ENCODE measurements at regions not wholly inside any gene's neighbourhood (a gene's known extent, or its start where the extent isn't known, plus 50 kb on each side); places are given as distances from the start of the nearest gene placed in this dataset.

DNA sequence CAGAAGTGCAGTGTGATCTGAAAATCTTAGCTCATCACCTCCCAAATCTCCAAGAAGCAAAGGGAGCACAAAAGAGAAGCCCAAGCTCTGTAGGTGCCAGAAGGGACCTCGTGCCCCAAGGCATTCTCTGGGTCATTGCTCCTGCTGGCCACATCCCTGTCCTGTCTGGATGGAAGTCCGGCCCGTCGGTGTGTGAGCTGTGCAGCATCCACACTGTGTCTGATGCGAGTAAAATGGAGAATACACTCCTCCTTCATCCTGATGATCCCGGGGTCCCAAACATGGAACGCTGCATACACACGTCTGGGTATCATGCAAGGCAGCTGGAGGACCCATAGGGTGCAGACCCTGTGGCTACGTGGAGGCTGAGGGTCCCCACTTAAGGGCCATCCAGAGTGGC lies 851.4 kb downstream of the GALR1 start:
- FAIRE-seq (no peak), DNase-seq (ENCODE audit: insufficient read length) (no peak)
- TF ChIP-seq POLR2AphosphoS5 (IDR thresholded peaks at IDR 0.05; ENCODE audit: low read depth, low read length) (no peak), TAF1 (IDR thresholded peaks at IDR 0.05; ENCODE audit: borderline replicate concordance, low read depth, low read length) (no peak), POLR2A (IDR thresholded peaks at IDR 0.05; ENCODE audit: low read depth, low read length) (no peak)

DNA sequence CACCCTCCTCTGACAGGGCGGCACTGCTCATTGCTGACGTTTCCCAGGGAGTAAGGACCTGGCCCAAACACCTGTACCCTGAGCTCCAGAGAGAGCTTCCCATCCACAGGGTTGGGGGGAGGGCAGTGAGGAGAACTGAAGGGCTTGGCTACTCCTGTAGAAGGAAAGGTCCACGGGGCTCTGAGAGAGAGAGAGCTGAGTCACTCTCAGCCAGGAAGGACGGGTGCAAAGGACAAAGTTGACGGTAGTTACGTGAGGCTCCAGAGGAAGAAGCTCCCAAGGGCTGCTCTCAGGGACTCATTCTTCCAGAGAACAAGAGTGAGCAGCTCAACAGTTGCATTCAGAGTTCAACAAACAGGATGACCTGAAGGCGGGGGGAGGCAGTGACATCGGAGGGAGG lies 852.5 kb downstream of the GALR1 start:
- TF ChIP-seq POLR2AphosphoS5 (IDR thresholded peaks at IDR 0.05; ENCODE audit: low read depth, low read length) (no peak), POLR2A (IDR thresholded peaks at IDR 0.05; ENCODE audit: low read depth, low read length) (no peak), TAF1 (IDR thresholded peaks at IDR 0.05; ENCODE audit: borderline replicate concordance, low read depth, low read length) (no peak)
- DNase-seq (ENCODE audit: insufficient read length), result no peak
- no peak for FAIRE-seq

DNA sequence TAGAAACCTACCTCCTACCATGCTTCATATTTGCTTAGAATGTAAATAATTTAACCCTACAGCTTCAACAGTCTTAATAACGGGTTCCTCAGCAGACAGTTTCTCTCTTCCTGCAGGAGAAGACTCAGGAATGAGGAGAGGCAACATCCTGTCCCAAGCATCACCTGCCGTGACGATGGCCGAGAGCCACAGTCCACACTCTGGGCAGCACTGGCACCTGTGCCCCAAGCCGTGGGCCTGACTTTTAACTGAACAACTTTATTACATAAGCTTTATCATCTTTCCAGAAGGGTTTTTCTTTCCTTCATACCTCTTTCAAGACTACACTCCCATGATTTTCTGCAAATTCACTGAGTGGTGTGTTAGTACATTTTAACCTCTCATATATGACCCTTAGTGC lies 856.0 kb downstream of the GALR1 start:
- FAIRE-seq (no peak), DNase-seq (ENCODE audit: insufficient read length) (no peak)
- no peak for TF ChIP-seq TAF1 (IDR thresholded peaks at IDR 0.05; ENCODE audit: borderline replicate concordance, low read depth, low read length)
- no peak for TF ChIP-seq POLR2AphosphoS5 (IDR thresholded peaks at IDR 0.05; ENCODE audit: low read depth, low read length)
- TF ChIP-seq POLR2A (IDR thresholded peaks at IDR 0.05; ENCODE audit: low read depth, low read length), result no peak

DNA sequence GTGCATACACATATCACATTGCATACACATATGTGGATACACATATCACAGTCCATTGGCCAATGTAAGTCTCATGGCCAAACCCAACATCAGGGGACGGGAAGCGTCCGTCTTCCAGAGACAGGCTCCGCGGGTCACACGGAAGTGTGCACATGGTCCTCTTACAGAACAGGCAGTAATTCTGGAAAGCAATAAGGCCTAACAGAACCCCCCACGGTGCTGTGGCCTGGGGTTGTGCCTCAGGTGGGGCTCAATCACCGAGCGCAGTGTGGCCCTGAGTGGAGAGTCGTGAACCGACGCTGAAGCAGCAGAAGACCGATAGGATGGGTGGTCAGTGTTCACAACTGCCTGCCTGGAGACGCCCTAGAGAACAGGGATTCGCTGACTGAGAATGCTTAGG lies 857.3 kb downstream of the GALR1 start:
- TF ChIP-seq TAF1 (IDR thresholded peaks at IDR 0.05; ENCODE audit: borderline replicate concordance, low read depth, low read length) (no peak), POLR2AphosphoS5 (IDR thresholded peaks at IDR 0.05; ENCODE audit: low read depth, low read length) (no peak), POLR2A (IDR thresholded peaks at IDR 0.05; ENCODE audit: low read depth, low read length) (no peak)
- no peak for FAIRE-seq
- DNase-seq (ENCODE audit: insufficient read length), result no peak

DNA sequence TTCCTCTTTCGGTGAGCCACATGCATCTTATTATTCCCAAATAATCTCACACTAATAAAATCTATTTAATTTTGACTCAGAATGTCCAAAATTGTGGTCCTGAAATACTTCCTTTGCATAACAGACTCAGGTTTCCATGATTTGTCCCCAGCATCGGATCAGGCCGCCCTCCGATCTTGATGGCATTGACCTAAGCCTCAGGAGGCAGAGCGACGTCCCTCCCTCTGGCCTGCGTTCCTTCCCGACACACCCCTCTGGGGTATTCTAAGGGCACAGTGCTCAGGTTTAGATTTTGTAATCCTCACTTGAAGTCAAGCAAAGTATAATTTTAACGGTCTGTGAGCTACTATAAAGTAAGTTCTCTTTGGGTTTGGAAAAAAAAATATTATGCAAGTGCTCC lies 857.7 kb downstream of the GALR1 start:
- TF ChIP-seq POLR2A (IDR thresholded peaks at IDR 0.05; ENCODE audit: low read depth, low read length), result no peak
- no peak for FAIRE-seq
- DNase-seq (ENCODE audit: insufficient read length), result no peak

DNA sequence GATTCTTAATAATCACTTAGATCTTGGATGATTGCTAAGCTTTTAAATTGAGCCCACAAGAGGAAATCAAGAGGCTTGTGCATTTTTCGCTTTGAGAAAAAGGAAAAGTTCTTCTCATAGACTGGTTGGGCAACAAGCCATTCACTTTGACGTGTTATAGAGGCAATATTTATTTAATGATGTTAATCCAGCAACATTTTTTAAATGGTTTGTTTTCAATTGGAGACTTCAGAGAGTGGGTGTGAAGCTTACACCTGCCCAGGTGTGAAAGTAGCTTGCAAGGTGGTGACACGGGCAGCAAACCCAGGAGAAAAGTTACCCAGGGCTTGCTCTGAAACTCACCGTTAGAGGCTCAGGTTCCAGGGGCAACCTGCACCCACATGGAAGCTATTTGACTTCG lies 858.9 kb downstream of the GALR1 start:
- TF ChIP-seq POLR2AphosphoS5 (IDR thresholded peaks at IDR 0.05; ENCODE audit: low read depth, low read length), result no peak
- TF ChIP-seq POLR2A (IDR thresholded peaks at IDR 0.05; ENCODE audit: low read depth, low read length), result no peak
- no peak for TF ChIP-seq TAF1 (IDR thresholded peaks at IDR 0.05; ENCODE audit: borderline replicate concordance, low read depth, low read length)
- DNase-seq (ENCODE audit: insufficient read length) (no peak), FAIRE-seq (no peak)

DNA sequence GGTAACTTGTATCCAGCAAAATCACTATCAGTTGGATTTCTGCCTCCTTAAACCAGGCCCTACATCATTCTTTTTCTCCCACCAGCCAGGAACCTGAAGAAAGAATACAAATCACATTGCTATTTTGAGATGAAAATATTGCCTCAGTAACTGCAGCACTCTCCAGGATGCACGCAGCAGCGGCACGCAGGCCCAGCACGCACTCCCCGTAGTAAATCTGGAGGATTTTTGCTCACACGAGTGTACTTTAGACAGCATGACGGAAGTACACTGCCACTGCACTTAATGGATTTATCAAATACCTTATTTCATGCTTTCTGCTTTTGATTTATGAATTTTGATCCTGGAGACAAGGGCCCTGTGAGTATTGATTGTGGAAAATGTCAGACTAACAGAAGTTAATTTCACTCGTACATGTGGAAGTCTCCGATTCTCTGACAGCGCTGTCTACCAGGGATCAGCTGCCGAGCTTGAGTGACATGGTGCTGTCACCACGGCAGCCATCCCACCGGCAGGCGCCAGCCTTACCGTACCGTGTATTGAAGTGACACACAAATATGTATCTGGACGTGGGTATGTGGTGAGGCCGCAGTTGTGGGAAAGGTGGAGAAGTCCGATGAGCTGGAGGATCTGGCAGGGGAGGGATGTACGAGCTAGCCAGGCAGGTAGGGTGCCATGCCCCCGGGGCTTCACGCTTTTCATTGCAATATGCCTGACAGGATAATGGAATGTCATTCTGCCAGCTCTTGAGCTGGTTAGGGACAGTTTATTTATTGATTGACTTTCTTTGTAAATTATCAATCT lies 863.7 kb downstream of the GALR1 start:
- FAIRE-seq (no peak), DNase-seq (ENCODE audit: insufficient read length) (no peak)
- TF ChIP-seq POLR2A (IDR thresholded peaks at IDR 0.05; ENCODE audit: low read depth, low read length), result no peak
- TF ChIP-seq TAF1 (IDR thresholded peaks at IDR 0.05; ENCODE audit: borderline replicate concordance, low read depth, low read length), result no peak
- no peak for TF ChIP-seq POLR2AphosphoS5 (IDR thresholded peaks at IDR 0.05; ENCODE audit: low read depth, low read length)

DNA sequence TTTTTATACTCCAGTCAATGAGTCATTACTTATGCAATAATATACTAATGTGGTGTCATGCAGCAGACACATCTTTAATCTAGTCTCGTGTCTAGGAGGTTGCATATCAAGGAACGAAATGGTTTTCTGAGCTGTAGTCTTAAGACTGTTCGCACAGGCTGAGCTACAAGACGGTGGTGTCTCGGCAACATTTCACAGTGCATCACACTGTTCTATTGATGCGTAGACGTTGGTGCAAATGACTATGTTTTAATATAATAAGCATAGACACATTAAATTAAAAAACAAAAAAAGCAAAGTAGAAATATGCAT lies 864.2 kb downstream of the GALR1 start:
- no peak for TF ChIP-seq POLR2AphosphoS5 (IDR thresholded peaks at IDR 0.05; ENCODE audit: low read depth, low read length)
- no peak for TF ChIP-seq TAF1 (IDR thresholded peaks at IDR 0.05; ENCODE audit: borderline replicate concordance, low read depth, low read length)
- TF ChIP-seq POLR2A (IDR thresholded peaks at IDR 0.05; ENCODE audit: low read depth, low read length), result no peak
- FAIRE-seq (no peak), DNase-seq (ENCODE audit: insufficient read length) (no peak)

DNA sequence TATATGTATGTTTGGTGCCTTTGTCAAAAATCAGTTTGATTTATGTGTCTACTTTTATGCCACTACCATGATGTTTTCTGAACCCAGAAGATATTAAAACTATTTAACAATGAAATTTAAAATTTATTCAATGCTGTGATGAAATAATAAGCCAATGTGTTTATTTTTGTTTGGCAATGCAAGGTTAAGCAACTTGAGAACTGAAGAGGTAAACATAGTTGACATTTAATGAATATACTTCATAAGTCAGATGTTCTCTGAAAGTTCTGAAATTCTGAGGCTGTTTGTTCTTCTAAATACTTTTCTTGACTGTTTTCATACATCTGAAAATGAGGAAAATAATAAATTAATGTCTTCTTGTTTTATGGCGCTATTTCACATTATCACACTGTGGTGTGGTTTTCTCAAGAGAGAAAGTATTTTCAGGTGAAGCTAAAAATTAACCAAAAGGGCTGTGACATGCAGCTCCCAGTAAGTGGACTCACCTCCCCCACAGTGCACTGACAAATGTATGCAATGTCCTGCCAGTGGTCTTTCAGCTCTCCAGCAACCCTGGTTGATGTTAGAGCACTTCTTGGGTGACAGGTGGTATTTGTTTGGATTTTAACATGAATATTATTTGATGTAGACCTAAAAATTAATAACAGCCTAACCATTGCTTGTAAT lies 863.6 kb upstream of the SALL3 start:
- TF ChIP-seq TAF1 (IDR thresholded peaks at IDR 0.05; ENCODE audit: borderline replicate concordance, low read depth, low read length) (no peak), POLR2AphosphoS5 (IDR thresholded peaks at IDR 0.05; ENCODE audit: low read depth, low read length) (no peak), POLR2A (IDR thresholded peaks at IDR 0.05; ENCODE audit: low read depth, low read length) (no peak)
- FAIRE-seq (no peak), DNase-seq (ENCODE audit: insufficient read length) (no peak)

DNA sequence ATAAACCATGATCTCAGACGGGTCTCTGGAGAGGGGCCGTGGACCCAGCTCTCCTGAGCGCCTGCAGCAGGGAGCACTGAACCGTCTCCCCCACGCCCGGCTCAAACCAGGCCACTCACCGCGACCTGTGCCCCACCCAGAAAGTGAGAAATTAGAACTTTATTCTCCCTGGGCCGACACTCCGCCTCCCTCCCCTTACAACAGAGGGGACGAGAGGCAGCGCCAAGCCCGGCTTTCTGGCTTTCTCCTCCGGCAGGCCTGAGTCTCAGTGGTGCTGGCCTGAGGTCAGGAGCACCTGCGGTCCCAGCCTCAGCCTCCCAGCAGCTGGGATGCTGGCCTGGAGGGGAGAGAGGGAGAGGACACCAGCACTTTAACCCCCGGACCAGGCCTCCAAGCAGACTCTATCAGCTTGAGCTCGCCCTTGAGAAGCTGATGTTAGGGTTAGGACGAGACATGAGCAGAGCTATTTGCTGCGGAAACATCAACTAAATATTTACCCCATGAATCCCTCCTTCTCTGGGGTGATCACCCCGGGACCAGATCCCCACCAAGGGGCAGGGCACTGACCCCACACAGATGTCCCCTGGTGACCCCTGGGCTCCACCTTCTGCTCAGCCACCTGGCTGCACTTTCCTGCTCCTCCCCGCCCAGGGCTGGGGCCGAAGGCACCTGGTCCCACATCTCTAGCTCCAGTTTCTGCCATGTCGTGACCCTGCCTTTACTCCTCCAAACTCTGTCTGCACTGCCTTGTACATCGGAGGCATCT lies 856.3 kb upstream of the SALL3 start:
- no peak for TF ChIP-seq TAF1 (IDR thresholded peaks at IDR 0.05; ENCODE audit: borderline replicate concordance, low read depth, low read length)
- TF ChIP-seq POLR2A (IDR thresholded peaks at IDR 0.05; ENCODE audit: low read depth, low read length), result no peak
- TF ChIP-seq POLR2AphosphoS5 (IDR thresholded peaks at IDR 0.05; ENCODE audit: low read depth, low read length), result no peak
- DNase-seq (ENCODE audit: insufficient read length) (no peak), FAIRE-seq (no peak)

DNA sequence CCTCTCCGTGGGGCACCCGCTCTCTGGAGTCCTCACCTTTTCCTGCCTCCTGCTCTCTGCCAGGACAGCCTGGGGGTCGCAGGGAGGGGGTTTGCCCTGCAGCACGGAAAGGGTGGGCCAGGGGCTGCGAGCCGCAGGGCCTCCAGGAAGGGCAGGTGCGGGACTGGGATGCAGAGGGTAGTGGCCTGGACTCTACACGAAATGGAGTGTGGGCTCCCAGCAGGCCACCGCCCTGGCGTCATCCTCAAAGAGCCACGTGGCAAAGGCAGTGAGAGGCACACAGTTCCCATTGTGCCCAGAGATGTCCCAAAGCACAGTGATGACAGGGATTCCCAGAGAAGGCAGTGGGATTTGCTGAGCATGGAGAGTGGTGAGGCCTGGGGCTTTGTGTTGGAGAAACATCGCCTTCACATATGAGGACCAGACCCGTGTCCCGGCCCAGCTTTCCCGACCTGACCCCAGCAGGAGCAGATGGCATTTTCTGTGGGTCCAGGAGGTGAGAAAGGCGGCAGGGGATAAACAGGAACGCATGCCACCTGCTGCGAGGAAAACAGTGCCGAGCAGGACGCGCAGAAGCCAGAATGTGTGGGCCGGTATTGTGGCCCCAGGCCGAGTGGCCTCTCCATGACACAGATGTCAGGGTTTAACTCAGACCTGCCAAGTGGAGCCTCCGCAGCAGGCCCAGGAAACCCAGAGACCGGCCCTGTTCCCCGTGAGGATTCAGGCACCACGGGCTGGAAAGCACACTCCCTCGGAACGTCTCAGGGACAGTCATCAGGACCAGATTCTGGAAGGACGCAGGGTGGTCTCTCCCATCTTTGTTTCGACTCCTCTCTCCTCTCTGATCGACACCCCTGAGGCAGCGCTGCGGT lies 855.5 kb upstream of the SALL3 start:
- no peak for TF ChIP-seq POLR2AphosphoS5 (IDR thresholded peaks at IDR 0.05; ENCODE audit: low read depth, low read length)
- TF ChIP-seq POLR2A (IDR thresholded peaks at IDR 0.05; ENCODE audit: low read depth, low read length), result no peak
- FAIRE-seq, result no peak
- DNase-seq (ENCODE audit: insufficient read length), result no peak

Measured in GM12892 (cell line).